ENCODE measurements at regions not wholly inside any gene's neighbourhood (a gene's known extent, or its start where the extent isn't known, plus 50 kb on each side); places are given as distances from the start of the nearest gene placed in this dataset.

GRCh38 chr5:31008231-31008630 lies 185.3 kb upstream of the CDH6 start:
- TF ChIP-seq CTCF (IDR thresholded peaks at IDR 0.05) = no peak

- TF ChIP-seq CTCF (IDR thresholded peaks at IDR 0.05) = no peak
These were observed 185.8 kb upstream of the CDH6 start for GRCh38 chr5:31007672-31008071.

GRCh38 chr5:31000287-31000686 lies 193.2 kb upstream of the CDH6 start:
- TF ChIP-seq CTCF (IDR thresholded peaks at IDR 0.05) = no peak

GRCh38 chr5:30997681-30998080 lies 195.8 kb upstream of the CDH6 start:
- no peak for TF ChIP-seq CTCF (IDR thresholded peaks at IDR 0.05)

- no peak for TF ChIP-seq CTCF (IDR thresholded peaks at IDR 0.05)
These were observed 198.6 kb upstream of the CDH6 start for GRCh38 chr5:30994902-30995301.

GRCh38 chr5:30994176-30994575 lies 199.3 kb upstream of the CDH6 start:
- no peak for TF ChIP-seq CTCF (IDR thresholded peaks at IDR 0.05)

GRCh38 chr5:30991462-30991861 lies 202.0 kb upstream of the CDH6 start:
- no peak for TF ChIP-seq CTCF (IDR thresholded peaks at IDR 0.05)

- TF ChIP-seq CTCF (IDR thresholded peaks at IDR 0.05) = no peak
These were observed 211.9 kb upstream of the CDH6 start for GRCh38 chr5:30981576-30981975.
